Umbilical cord (tissue), 1 donor: ENCODE measurements at regions not wholly inside any gene's neighbourhood (a gene's known extent, or its start where the extent isn't known, plus 50 kb on each side); places are given as distances from the start of the nearest gene placed in this dataset.
"Not testable (repeated sequence)": the region's sequence is repeated elsewhere in the genome, so short reads cannot be mapped to it uniquely, and the experiment has no call there.

Experiments
- DNase-seq: peaks from one replicate; pipeline ENCODE4 v3.0.0-alpha.2; 2015; ENCODE audit warnings: low spot score

DNA sequence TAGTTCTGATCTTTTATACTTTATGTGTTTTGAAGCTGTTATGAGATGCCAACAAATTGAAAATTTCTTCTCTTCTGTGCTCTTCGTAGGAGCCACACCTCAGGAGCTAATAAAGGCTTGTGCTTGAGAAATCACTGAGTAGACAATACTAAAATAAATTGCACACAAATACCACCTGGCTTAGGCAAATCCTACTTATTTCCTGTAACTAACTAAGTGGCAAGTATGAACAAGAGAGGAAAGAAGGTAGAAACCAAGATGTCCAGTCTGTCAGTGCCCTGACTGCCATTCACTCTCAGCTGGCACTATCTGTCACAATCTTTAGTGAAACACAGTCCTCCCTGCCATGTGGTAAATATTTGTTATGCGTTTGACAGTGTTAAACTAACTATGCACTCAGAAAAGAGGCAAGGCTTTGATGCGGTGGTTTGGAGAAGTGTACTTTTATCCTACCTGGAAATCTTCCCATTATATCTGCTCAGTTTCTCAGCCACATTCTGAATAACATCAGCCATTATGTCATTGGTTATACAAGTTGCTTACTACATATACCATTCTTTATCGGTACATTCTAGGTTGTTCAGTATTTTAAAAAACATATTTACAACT is 293.4 kb upstream of the VWC2 start:
- DNase-seq = no peak

GRCh38 chr7:49481075-49481474 is 292.4 kb upstream of the VWC2 start:
- no peak for DNase-seq

DNA sequence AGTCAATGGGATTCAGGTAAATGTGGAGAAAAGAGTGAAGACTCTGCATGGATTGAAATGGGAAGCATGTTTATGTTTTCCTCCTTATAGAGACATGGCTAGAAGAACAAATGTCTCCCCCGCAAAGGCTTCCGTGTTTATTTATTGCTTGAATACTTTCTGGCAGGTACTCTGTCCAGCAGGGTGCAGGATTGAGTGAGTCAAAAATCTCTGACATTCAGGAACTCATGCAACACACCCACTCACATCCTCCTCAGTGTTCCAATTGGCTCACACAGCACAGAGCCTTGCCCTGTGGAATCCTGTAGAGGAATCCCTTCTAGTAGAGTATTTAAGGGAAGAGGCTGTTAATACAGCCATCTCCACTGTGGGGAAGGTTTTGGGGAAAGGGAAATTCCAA is 290.3 kb upstream of the VWC2 start:
- DNase-seq = no peak

DNA sequence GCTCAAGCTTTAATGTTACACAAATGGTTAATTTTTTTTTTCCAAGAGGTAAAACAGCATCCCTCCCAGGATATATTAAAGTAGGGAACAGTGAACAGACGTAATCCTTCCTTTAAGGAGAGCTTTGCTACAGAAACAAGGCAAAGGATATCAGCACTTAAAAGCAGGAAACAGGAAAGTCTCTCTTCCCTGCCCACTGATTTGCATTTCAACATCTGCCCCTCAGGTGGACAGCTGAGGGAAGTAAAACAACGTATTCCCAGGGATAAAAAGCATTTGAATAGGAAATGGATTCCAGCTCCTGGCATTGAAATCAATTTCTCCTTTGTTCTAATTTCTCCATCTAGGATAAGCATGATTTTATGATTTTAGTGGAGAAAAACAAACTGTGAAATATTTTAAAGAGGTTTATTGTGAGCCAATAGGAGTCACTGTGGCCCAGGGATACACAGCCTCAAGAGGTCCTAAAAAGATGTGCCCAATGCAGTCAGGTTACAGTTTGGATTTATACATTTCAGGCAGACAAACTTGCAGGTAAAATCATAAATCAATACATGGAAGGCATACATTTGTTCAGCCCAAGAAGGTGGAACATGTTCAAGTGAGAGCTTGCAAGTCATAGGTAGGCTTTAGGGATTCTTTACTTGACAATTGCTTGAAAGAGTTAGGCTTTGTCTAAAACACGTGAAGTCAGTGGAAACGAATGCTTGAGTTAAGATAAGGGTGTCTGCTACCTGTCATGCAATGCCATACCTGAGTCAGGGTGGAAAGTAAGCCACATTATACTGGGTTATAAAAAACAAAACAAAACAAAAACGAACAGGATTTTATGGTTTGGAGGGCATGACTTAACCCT is 286.2 kb upstream of the VWC2 start:
- peak; percentile 6 for DNase-seq

DNA sequence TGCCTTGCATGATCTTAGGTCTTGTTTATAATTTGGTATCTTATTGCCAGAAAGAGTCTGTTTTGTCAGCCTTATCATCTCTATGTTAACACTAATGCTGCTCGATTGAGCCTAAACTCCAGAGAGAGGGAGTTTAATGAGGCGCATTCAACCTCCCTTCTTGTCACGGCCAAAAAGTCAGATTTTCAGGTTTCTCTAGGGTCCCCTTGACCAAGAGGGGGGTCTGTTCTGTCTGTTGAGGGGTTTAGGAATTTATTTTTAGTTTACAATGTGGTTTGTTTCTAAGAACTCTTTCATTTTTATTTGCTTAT is 285.7 kb upstream of the VWC2 start:
- DNase-seq = no peak

DNA sequence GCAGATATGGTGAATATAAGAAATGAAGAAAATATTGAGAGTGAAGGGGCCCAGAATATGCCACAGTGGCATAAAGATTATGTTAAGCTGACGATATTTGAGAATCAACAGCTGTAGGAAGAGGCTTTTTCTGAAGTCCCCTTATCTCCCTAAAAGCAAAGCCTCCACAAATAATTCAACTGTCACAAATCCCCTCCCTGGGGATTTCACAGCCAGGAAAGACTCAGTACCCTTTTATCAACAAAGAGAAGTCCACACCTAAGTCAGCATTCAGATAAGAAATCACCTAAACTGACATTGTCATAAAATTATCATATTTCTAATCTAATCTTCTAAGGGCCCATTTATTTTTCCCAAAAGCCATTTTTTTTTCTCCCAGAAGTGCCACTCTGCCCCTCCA is 284.9 kb upstream of the VWC2 start:
- DNase-seq = no peak

- no peak for DNase-seq
These were observed 276.0 kb upstream of the VWC2 start for GRCh38 chr7:49497471-49497870.

DNA sequence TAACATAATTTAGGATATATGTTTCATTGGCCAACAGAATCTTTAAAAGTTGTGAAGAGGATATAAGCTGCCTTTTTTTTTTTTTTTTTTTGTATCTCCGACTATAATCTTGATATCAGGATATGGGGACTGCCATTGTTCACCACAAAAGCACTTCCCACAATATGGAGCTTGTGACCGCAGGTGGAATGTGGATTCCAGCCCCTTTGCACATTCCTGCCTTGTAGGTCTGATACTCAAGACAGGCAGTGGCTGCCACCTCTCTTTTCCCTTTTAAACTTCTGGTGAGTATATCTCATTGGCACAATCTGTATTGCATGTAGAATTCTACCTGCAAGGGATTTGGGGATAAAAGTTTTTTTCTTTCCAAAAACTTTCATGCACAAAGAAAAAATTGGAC is 272.7 kb upstream of the VWC2 start:
- no peak for DNase-seq

DNA sequence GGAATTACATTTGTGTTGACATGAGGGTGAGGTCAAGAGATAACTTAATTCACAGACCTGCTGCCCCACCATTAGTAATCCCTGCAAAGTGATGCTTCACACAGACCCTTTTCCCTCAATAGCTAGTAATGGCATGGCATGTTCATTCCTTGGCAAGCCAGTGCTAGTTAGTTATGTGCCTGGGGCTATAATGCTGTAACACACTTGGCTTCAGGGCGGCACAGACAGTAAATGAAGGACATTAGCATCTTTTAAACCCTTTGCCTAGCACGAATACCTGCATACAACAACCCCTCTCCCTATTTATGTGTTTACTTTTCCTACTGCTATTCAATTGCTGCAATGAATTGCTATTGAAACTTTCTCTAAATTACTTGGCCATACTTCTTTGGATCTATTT is 266.2 kb upstream of the VWC2 start:
- not testable (repeated sequence) for DNase-seq

DNA sequence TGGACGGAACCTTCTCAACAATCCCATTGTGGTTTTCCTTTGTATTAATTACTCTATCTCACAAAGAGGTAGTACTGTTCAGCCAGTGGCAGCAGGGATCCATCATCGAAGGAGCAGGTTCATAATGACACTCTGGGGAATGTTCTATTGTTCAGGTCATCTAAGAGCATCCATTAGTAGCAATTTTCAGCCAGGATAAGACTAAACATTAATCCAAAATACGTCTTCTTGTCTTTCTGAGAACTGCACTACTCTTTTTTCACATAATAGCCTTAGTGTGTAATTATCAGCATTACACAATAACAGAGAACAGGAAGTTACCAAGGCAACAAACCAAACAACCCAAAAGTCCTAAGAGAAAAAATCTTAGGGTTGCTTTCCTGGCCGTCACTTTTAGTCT is 259.5 kb upstream of the VWC2 start:
- DNase-seq = no peak

GRCh38 chr7:49520951-49521350 is 252.5 kb upstream of the VWC2 start:
- DNase-seq = no peak

- no peak for DNase-seq
These were observed 251.3 kb upstream of the VWC2 start for GRCh38 chr7:49522111-49522510.

- no peak for DNase-seq
These were observed 249.6 kb upstream of the VWC2 start for GRCh38 chr7:49523870-49524269.

DNA sequence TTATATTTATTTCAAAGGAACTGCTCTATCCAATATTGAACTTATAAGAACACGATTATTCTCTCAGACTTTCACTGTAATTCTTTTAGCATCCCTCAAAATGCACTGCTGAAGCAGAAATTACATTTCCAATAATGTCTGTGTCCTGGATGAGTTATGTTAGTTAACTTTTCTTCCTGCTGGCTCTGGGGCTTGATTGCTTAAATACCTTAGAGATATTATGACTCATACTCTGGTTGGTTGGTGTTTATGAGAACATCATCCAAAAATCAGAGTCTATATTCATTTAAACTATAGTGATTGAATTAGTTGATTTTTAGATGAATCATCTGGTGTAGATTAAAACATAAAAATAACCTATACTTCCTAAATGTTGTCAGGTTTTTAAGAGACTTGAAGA is 246.3 kb upstream of the VWC2 start:
- DNase-seq = no peak

DNA sequence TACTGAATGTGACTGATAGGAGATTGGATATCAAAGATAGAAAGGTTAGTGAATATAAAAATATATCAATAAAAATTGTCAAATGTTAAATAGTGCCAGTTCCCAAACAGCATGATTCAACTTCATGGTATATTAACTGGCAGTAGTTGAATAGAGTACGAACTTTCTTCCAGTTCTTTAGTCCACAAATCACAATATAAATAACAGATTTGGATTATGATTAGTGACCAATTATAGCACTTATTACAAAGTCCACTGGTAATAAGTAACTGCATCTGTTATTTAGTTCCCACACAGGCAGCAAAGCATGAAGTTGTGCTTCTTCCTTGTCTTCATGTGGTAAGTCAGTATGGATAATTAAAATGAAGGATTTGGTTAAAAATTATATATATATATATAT is 243.0 kb upstream of the VWC2 start:
- DNase-seq = no peak

GRCh38 chr7:49563693-49564378 is 209.6 kb upstream of the VWC2 start:
- DNase-seq = no peak

DNA sequence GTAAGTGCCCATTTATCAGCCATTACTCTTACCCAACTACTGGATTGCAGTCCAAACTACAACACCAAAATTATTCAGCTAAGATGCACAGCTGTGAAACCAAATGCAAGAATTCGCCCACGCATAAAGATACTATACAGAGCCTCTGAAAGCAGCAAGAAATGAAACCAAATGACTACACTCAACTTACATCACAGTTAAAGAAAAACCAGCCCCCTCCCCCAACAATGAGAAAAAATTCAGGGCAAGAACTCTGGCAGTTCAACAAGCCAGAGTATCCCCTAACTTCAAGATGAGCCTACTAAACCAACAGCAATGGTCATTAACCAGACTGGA is 209.1 kb upstream of the VWC2 start:
- no peak for DNase-seq

GRCh38 chr7:49577576-49577975 is 195.9 kb upstream of the VWC2 start:
- DNase-seq = no peak

GRCh38 chr7:49579408-49579807 is 194.0 kb upstream of the VWC2 start:
- DNase-seq = no peak

GRCh38 chr7:49580000-49580399 is 193.4 kb upstream of the VWC2 start:
- DNase-seq = peak; percentile 1

DNA sequence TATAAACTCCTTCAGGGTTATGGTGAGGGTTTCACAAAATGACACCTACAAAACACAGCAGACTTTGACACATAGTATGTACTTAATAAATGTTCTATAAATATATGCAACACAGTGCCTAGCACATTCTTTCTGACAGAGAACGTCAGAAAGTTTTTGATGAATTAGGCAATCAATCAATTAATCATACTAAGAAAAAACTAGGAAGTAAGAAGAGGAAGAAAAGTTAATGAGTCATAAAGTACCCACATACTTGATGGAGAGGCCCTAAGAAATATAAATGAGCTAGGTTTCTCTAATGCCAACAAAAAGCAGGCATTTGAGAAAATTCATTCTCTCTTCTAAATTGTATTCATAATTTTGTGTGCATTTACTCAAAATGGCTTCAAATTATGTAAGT is 192.7 kb upstream of the VWC2 start:
- no peak for DNase-seq

- DNase-seq = peak; percentile 25
These were observed 190.0 kb upstream of the VWC2 start for GRCh38 chr7:49583440-49583839.
